ENCODE measurements at regions not wholly inside any gene's neighbourhood (a gene's known extent, or its start where the extent isn't known, plus 50 kb on each side); places are given as distances from the start of the nearest gene placed in this dataset.

DNA sequence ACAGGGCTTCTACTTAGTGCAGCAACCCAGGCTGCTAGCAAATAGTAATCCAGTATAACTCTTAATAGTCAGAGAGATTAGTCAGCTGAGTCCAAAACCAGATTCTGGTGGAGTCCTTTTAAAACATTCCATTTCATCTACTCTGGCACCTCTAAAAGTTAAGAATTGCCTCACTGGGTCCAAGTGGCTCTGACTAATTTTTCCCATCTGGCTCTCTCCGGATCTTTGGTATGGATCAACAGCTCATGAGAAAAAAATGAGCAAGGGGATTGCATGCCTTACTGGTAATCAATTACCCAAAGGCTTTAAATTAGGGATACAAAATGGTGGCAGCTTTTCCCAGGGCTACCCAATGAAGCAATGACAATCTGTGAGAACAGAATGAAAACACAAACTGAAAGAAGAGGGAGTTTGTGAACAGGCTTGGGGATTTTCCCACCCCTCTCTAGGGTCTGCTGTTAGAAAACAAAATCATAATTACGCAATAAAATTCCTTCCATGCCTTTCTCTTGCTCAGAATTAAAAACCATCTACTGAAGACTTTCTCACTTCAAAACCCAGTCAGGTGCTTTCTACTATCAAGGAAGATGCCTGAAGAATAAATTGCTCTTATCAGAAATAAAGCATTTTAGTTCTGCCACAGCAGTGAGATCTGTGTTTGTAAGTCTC lies 84.6 kb upstream of the PMFBP1 start (continued):
- no peak for TF ChIP-seq KLF16 (tag by site-specific recombination; IDR thresholded peaks at IDR 0.05)
- no peak for TF ChIP-seq ZXDB (tag by site-specific recombination; IDR thresholded peaks at IDR 0.05)
- TF ChIP-seq GLIS2 (tag by site-specific recombination; IDR thresholded peaks at IDR 0.05), result no peak
- TF ChIP-seq ZNF223 (tag by site-specific recombination; IDR thresholded peaks at IDR 0.05), result no peak
- no peak for TF ChIP-seq ZNF341 (tag by site-specific recombination; IDR thresholded peaks at IDR 0.05; ENCODE audit: low read depth)

DNA sequence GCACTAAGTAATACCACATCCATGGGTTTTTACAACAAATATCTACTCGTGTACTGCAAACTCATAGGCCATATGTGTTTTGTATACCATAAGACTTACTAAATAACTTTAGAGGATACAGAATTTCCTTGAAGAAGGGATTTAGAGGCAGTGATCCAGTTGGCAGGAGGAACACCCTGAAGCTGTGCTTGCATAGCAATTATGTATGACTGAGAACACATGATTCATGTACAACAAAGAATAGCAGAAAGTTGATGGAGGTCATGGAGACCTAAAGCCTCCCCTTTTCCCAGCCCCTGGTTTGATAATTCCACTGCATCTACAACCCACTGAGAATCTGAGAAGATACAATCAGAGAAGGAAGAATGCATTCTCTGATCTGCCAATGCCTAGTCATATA lies 83.8 kb upstream of the PMFBP1 start:
- no peak overlapping the region for H3K27ac ChIP-seq (ENCODE audit: extremely low read depth, low read depth, low read length)
- POLR2A ChIA-PET, result no interaction called here
- H3K4me1 ChIP-seq (ENCODE audit: control insufficient read depth, insufficient read depth, low read length), result no peaks in the 10 kb centered on the region
- H3K9me3 ChIP-seq (ENCODE audit: control insufficient read depth, insufficient read depth, low read depth, low read length), result no peaks in the 10 kb centered on the region
- CTCF ChIA-PET, result no interaction called here
- no peak overlapping the region for H3K4me3 ChIP-seq (ENCODE audit: low read depth, low read length)
- no peak for TF ChIP-seq ZNF544 (tag by site-specific recombination; IDR thresholded peaks at IDR 0.05)
- no peak for TF ChIP-seq ZNF155 (tag by site-specific recombination; IDR thresholded peaks at IDR 0.05)
- TF ChIP-seq ZFP3 (tag by site-specific recombination; IDR thresholded peaks at IDR 0.05; ENCODE audit: low read depth), result no peak
- TF ChIP-seq ZNF214 (tag by site-specific recombination; IDR thresholded peaks at IDR 0.05; ENCODE audit: borderline replicate concordance), result no peak
- TF ChIP-seq HOXA7 (CRISPR knock-in tag; IDR thresholded peaks at IDR 0.05; ENCODE audit: borderline replicate concordance), result no peak
- TF ChIP-seq ZNF335 (tag by site-specific recombination; conservative IDR thresholded peaks at IDR 0.05), result no peak
- no peak for TF ChIP-seq GLIS1 (tag by site-specific recombination; IDR thresholded peaks at IDR 0.05)
- no peak for TF ChIP-seq ZNF621 (tag by site-specific recombination; IDR thresholded peaks at IDR 0.05)
- no peak for TF ChIP-seq KLF10 (tag by site-specific recombination; IDR thresholded peaks at IDR 0.05)
- TF ChIP-seq ZNF274 (IDR thresholded peaks at IDR 0.05; ENCODE audit: low read length), result no peak
- TF ChIP-seq ZNF274 (tag by site-specific recombination; IDR thresholded peaks at IDR 0.05; ENCODE audit: borderline replicate concordance), result no peak
- TF ChIP-seq, protein P1, sequence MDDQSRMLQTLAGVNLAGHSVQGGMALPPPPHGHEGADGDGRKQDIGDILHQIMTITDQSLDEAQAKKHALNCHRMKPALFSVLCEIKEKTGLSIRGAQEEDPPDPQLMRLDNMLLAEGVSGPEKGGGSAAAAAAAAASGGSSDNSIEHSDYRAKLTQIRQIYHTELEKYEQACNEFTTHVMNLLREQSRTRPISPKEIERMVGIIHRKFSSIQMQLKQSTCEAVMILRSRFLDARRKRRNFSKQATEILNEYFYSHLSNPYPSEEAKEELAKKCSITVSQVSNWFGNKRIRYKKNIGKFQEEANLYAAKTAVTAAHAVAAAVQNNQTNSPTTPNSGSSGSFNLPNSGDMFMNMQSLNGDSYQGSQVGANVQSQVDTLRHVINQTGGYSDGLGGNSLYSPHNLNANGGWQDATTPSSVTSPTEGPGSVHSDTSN (CRISPR knock-in tag; IDR thresholded peaks at IDR 0.05), result no peak
- TF ChIP-seq ZNF354C (tag by site-specific recombination; IDR thresholded peaks at IDR 0.05; ENCODE audit: borderline replicate concordance, low read depth), result no peak
- TF ChIP-seq, protein P2, sequence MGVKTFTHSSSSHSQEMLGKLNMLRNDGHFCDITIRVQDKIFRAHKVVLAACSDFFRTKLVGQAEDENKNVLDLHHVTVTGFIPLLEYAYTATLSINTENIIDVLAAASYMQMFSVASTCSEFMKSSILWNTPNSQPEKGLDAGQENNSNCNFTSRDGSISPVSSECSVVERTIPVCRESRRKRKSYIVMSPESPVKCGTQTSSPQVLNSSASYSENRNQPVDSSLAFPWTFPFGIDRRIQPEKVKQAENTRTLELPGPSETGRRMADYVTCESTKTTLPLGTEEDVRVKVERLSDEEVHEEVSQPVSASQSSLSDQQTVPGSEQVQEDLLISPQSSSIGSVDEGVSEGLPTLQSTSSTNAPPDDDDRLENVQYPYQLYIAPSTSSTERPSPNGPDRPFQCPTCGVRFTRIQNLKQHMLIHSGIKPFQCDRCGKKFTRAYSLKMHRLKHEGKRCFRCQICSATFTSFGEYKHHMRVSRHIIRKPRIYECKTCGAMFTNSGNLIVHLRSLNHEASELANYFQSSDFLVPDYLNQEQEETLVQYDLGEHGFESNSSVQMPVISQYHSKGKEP (tag by site-specific recombination; IDR thresholded peaks at IDR 0.05), result no peak
- no peak for TF ChIP-seq ZNF473 (tag by site-specific recombination; IDR thresholded peaks at IDR 0.05)
- no peaks in the 10 kb centered on the region for H3K36me3 ChIP-seq (ENCODE audit: control insufficient read depth in 2 of 2, insufficient read depth in 1 of 2, low read length in 2 of 2)

DNA sequence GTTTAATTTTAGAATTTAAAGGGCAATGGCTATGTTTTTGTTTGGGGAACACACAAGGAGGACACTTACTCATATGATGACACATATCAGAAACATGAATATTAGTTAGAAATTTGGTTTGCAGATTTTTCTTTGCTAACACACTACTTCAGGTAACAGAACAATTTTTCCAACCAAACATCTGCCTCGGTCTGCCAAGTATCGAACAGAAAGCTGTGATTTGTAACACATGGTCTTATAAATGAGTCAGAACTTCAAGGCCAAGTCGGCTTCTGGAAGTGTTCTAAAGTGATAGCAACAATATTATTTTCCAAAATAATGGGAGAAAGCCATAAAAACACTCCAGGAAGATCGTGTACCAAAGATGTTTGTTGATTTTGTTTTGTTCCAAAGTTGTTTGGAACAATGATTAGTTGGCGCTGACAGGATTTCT lies 75.9 kb upstream of the PMFBP1 start:
- ChIA-PET POLR2A (interaction anchor here (0.6 kb wide), 1 partner anchor 1332 kb away, joined by 3 read pairs; no protein-coding TSS in a partner anchor), CTCF (no interaction called here)
- Histone ChIP-seq H3K36me3 (ENCODE audit: control insufficient read depth in 2 of 2, insufficient read depth in 1 of 2, low read length in 2 of 2) (no peaks in the 10 kb centered on the region), H3K4me3 (ENCODE audit: low read depth, low read length) (no peak overlapping the region), H3K9me3 (ENCODE audit: control insufficient read depth, insufficient read depth, low read depth, low read length) (no peaks in the 10 kb centered on the region), H3K27ac (ENCODE audit: extremely low read depth, low read depth, low read length) (no peak overlapping the region), H3K4me1 (ENCODE audit: control insufficient read depth, insufficient read depth, low read length) (no peaks in the 10 kb centered on the region)
- TF ChIP-seq ZNF629 (tag by site-specific recombination; IDR thresholded peaks at IDR 0.05) (no peak), ZNF24 (tag by site-specific recombination; IDR thresholded peaks at IDR 0.05) (no peak), ZBTB48 (tag by site-specific recombination; IDR thresholded peaks at IDR 0.05) (no peak)
- TF ChIP-seq, protein P3, sequence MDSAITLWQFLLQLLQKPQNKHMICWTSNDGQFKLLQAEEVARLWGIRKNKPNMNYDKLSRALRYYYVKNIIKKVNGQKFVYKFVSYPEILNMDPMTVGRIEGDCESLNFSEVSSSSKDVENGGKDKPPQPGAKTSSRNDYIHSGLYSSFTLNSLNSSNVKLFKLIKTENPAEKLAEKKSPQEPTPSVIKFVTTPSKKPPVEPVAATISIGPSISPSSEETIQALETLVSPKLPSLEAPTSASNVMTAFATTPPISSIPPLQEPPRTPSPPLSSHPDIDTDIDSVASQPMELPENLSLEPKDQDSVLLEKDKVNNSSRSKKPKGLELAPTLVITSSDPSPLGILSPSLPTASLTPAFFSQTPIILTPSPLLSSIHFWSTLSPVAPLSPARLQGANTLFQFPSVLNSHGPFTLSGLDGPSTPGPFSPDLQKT (IDR thresholded peaks at IDR 0.05; ENCODE audit: borderline replicate concordance, low read depth, low read length), result no peak
- TF ChIP-seq, protein P4, sequence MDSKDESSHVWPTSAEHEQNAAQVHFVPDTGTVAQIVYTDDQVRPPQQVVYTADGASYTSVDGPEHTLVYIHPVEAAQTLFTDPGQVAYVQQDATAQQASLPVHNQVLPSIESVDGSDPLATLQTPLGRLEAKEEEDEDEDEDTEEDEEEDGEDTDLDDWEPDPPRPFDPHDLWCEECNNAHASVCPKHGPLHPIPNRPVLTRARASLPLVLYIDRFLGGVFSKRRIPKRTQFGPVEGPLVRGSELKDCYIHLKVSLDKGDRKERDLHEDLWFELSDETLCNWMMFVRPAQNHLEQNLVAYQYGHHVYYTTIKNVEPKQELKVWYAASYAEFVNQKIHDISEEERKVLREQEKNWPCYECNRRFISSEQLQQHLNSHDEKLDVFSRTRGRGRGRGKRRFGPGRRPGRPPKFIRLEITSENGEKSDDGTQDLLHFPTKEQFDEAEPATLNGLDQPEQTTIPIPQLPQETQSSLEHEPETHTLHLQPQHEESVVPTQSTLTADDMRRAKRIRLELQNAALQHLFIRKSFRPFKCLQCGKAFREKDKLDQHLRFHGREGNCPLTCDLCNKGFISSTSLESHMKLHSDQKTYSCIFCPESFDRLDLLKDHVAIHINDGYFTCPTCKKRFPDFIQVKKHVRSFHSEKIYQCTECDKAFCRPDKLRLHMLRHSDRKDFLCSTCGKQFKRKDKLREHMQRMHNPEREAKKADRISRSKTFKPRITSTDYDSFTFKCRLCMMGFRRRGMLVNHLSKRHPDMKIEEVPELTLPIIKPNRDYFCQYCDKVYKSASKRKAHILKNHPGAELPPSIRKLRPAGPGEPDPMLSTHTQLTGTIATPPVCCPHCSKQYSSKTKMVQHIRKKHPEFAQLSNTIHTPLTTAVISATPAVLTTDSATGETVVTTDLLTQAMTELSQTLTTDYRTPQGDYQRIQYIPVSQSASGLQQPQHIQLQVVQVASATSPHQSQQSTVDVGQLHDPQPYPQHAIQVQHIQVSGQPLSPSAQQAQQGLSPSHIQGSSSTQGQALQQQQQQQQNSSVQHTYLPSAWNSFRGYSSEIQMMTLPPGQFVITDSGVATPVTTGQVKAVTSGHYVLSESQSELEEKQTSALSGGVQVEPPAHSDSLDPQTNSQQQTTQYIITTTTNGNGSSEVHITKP (tag by site-specific recombination; IDR thresholded peaks at IDR 0.05), result no peak
